Stomach (tissue), 4 donors: ENCODE measurements at regions not wholly inside any gene's neighbourhood (a gene's known extent, or its start where the extent isn't known, plus 50 kb on each side); places are given as distances from the start of the nearest gene placed in this dataset.

Source experiments
- EP300 ChIP-seq: sonication (generic); formaldehyde crosslinking; IDR thresholded peaks from one replicate; pipeline ENCODE4 v1.6.1; 2017; ENCODE audit warnings: antibody characterized with exemption
- POLR2A ChIP-seq, 4 donors: fragments of 450-650 bp; IDR thresholded peaks; one replicate each; pipeline ENCODE4 v1.6.1; 2016; ENCODE audit warnings: antibody characterized with exemption in 4 of 4, control low read depth in 2 of 4, mild to moderate bottlenecking in 1 of 4, moderate library complexity in 1 of 4

- TF ChIP-seq EP300 = no peak
- no peak for TF ChIP-seq POLR2A (IDR thresholded peaks at IDR 0.05)
Measured at GRCh38 chr2:31693882-31694281, 113.1 kb upstream of the SRD5A2 start.
